CD4-positive, alpha-beta T cell treated with Interleukin-4 for 4 hours (primary cell): ENCODE measurements at regions not wholly inside any gene's neighbourhood (a gene's known extent, or its start where the extent isn't known, plus 50 kb on each side); places are given as distances from the start of the nearest gene placed in this dataset.
"Not testable (repeated sequence)": the region's sequence is repeated elsewhere in the genome, so short reads cannot be mapped to it uniquely, and the experiment has no call there.

ENCODE experiments used
- DNase-seq: peaks from one replicate; pipeline ENCODE4 v3.0.0-alpha.2; 2020

GRCh38 chr6:33892581-33893346 is 89.0 kb upstream of the MLN start:
- DNase-seq: no peak

GRCh38 chr6:33888664-33889200 is 84.9 kb upstream of the MLN start:
- DNase-seq: no peak

- no peak for DNase-seq
Measured at GRCh38 chr6:33888183-33888582, 84.4 kb upstream of the MLN start.

- peak; percentile 21 for DNase-seq
Measured at GRCh38 chr6:33886673-33887144, 82.9 kb upstream of the MLN start.

- no peak for DNase-seq
Measured at GRCh38 chr6:33885132-33886057, 81.6 kb upstream of the MLN start.

GRCh38 chr6:33883621-33884020 is 79.8 kb upstream of the MLN start:
- not testable (repeated sequence) for DNase-seq

- DNase-seq: no peak
Measured at GRCh38 chr6:33882154-33882553, 78.4 kb upstream of the MLN start.

- no peak for DNase-seq
Measured at GRCh38 chr6:33880766-33881165, 77.0 kb upstream of the MLN start.

- DNase-seq: no peak
Measured at GRCh38 chr6:33880104-33880678, 76.4 kb upstream of the MLN start.

GRCh38 chr6:33878562-33878961 is 74.8 kb upstream of the MLN start:
- no peak for DNase-seq

- DNase-seq: no peak
Measured at GRCh38 chr6:33877982-33878535, 74.3 kb upstream of the MLN start.

- DNase-seq: no peak
Measured at GRCh38 chr6:33875696-33876095, 71.9 kb upstream of the MLN start.

GRCh38 chr6:33875141-33875581 is 71.4 kb upstream of the MLN start:
- no peak for DNase-seq

GRCh38 chr6:33874136-33874760 is 70.4 kb upstream of the MLN start:
- DNase-seq: no peak

GRCh38 chr6:33872761-33873160 is 69.0 kb upstream of the MLN start:
- no peak for DNase-seq

- no peak for DNase-seq
Measured at GRCh38 chr6:33869826-33870423, 66.1 kb upstream of the MLN start.

- no peak for DNase-seq
Measured at GRCh38 chr6:33869121-33869520, 65.3 kb upstream of the MLN start.

- no peak for DNase-seq
Measured at GRCh38 chr6:33868141-33868540, 64.3 kb upstream of the MLN start.

GRCh38 chr6:33865478-33866077 is 61.8 kb upstream of the MLN start:
- DNase-seq: no peak

GRCh38 chr6:33863723-33864440 is 60.1 kb upstream of the MLN start:
- no peak for DNase-seq

GRCh38 chr6:33863084-33863483 is 59.3 kb upstream of the MLN start:
- no peak for DNase-seq
